ENCODE measurements at regions not wholly inside any gene's neighbourhood (a gene's known extent, or its start where the extent isn't known, plus 50 kb on each side); places are given as distances from the start of the nearest gene placed in this dataset.

GRCh38 chr5:97383996-97384395 is 200.9 kb upstream of the RIOK2 start:
- Histone ChIP-seq H2AFZ (ENCODE audit: insufficient read depth, low read depth, low read length, poor library complexity, severe bottlenecking) (no peak overlapping the region), H3K27ac (ENCODE audit: low read length in 2 of 2) (no peak overlapping the region), H3K4me3 (ENCODE audit: control extremely low read depth in 1 of 5, extremely low read depth in 1 of 5, insufficient read depth in 1 of 5, low read depth in 2 of 5, low read length in 4 of 5) (no peak overlapping the region), H3K9ac (ENCODE audit: low read length) (no peak overlapping the region), H3K4me2 (replicated peaks; ENCODE audit: low read depth, low read length, poor library complexity, severe bottlenecking) (no peak overlapping the region), H3K27me3 (replicated peaks in 1 of 4; ENCODE audit: control extremely low read depth in 1 of 4, control insufficient read depth in 3 of 4, insufficient read depth in 4 of 4, low read length in 3 of 4) (no peaks in the 10 kb centered on the region), H3K9me3 (ENCODE audit: control extremely low read depth in 1 of 3, control insufficient read depth in 2 of 3, insufficient read depth in 1 of 3, low read length in 2 of 3) (no peaks in the 10 kb centered on the region), H3K4me1 (ENCODE audit: control insufficient read depth in 2 of 2, insufficient read depth in 2 of 2, low read length in 2 of 2) (no peaks in the 10 kb centered on the region), H4K20me1 (ENCODE audit: control insufficient read depth, insufficient read depth, low read length, poor library complexity, severe bottlenecking) (no peaks in the 10 kb centered on the region), H3K36me3 (replicated peaks in 1 of 2; ENCODE audit: control extremely low read depth in 1 of 2, control insufficient read depth in 1 of 2, extremely low read depth in 1 of 2, insufficient read depth in 2 of 2, low read length in 1 of 2) (no peaks in the 10 kb centered on the region), H3K79me2 (ENCODE audit: control insufficient read depth, insufficient read depth, low read length) (no peaks in the 10 kb centered on the region)
- WGBS (ENCODE audit: insufficient coverage) = no CpG with 5 or more reads among the region's 1 CpG
- no peak for TF ChIP-seq CTCF (IDR thresholded peaks at IDR 0.05)
- Mint-ChIP-seq H3K27ac (no peak overlapping the region), H3K4me3 (no peak overlapping the region), H3K9me3 (ENCODE audit: insufficient read depth) (no peaks in the 10 kb centered on the region), H3K4me1 (no peaks in the 10 kb centered on the region), H3K27me3 (no peaks in the 10 kb centered on the region)
- DNase-seq = no peak
- ATAC-seq (ENCODE audit: low read depth) = no peak
- intact Hi-C loops (cut with micrococcal nuclease) = no loop called here
- ChIA-PET POLR2A (no interaction called here), CTCF (no interaction called here)

- Mint-ChIP-seq H3K27me3 (no peaks in the 10 kb centered on the region), H3K27ac (no peak overlapping the region), H3K9me3 (ENCODE audit: insufficient read depth) (no peaks in the 10 kb centered on the region), H3K4me3 (no peak overlapping the region), H3K4me1 (no peaks in the 10 kb centered on the region)
- H3K9ac ChIP-seq (ENCODE audit: low read length) = no peak overlapping the region
- no peak overlapping the region for H3K27ac ChIP-seq (ENCODE audit: low read length in 2 of 2)
- H2AFZ ChIP-seq (ENCODE audit: insufficient read depth, low read depth, low read length, poor library complexity, severe bottlenecking) = no peak overlapping the region
- ATAC-seq (ENCODE audit: low read depth) (no peak), DNase-seq (no peak)
- CTCF ChIA-PET = no interaction called here
- no peak overlapping the region for H3K4me3 ChIP-seq (ENCODE audit: control extremely low read depth in 1 of 5, extremely low read depth in 1 of 5, insufficient read depth in 1 of 5, low read depth in 2 of 5, low read length in 4 of 5)
- no peaks in the 10 kb centered on the region for H3K36me3 ChIP-seq (replicated peaks in 1 of 2; ENCODE audit: control extremely low read depth in 1 of 2, control insufficient read depth in 1 of 2, extremely low read depth in 1 of 2, insufficient read depth in 2 of 2, low read length in 1 of 2)
- no peaks in the 10 kb centered on the region for H4K20me1 ChIP-seq (ENCODE audit: control insufficient read depth, insufficient read depth, low read length, poor library complexity, severe bottlenecking)
- H3K9me3 ChIP-seq (ENCODE audit: control extremely low read depth in 1 of 3, control insufficient read depth in 2 of 3, insufficient read depth in 1 of 3, low read length in 2 of 3) = no peaks in the 10 kb centered on the region
- H3K4me1 ChIP-seq (ENCODE audit: control insufficient read depth in 2 of 2, insufficient read depth in 2 of 2, low read length in 2 of 2) = no peaks in the 10 kb centered on the region
- WGBS (ENCODE audit: insufficient coverage) = 100% methylated on average over 2 of the region's 2 CpGs
- no peaks in the 10 kb centered on the region for H3K27me3 ChIP-seq (replicated peaks in 1 of 4; ENCODE audit: control extremely low read depth in 1 of 4, control insufficient read depth in 3 of 4, insufficient read depth in 4 of 4, low read length in 3 of 4)
- POLR2A ChIA-PET = no interaction called here
- H3K79me2 ChIP-seq (ENCODE audit: control insufficient read depth, insufficient read depth, low read length) = no peaks in the 10 kb centered on the region
- no peak overlapping the region for H3K4me2 ChIP-seq (replicated peaks; ENCODE audit: low read depth, low read length, poor library complexity, severe bottlenecking)
- TF ChIP-seq EZH2 (IDR thresholded peaks at IDR 0.05; ENCODE audit: borderline replicate concordance, insufficient read depth, low read depth, low read length, poor library complexity, severe bottlenecking) (no peak), CTCF (IDR thresholded peaks at IDR 0.05) (no peak)
- intact Hi-C loops (cut with micrococcal nuclease) = no loop called here
Measured at GRCh38 chr5:97388794-97389193, 205.7 kb upstream of the RIOK2 start.
